ENCODE measurements at regions not wholly inside any gene's neighbourhood (a gene's known extent, or its start where the extent isn't known, plus 50 kb on each side); places are given as distances from the start of the nearest gene placed in this dataset.

- no peaks in the 10 kb centered on the region for H3K9me3 ChIP-seq (ENCODE audit: control insufficient read depth in 4 of 4, low read length in 3 of 4)
- no peak overlapping the region for H3K27ac ChIP-seq (ENCODE audit: low read depth in 1 of 2, low read length in 2 of 2)
- H3K27me3 ChIP-seq (ENCODE audit: control insufficient read depth in 4 of 4, insufficient read depth in 4 of 4, low read length in 3 of 4), result no peaks in the 10 kb centered on the region
- WGBS, result 91% methylated on average over 4 of the region's 4 CpGs
- TF ChIP-seq SP1 (IDR thresholded peaks at IDR 0.05) (no peak), ATF3 (IDR thresholded peaks at IDR 0.05) (no peak), RXRA (IDR thresholded peaks at IDR 0.05) (no peak), HNF4G (IDR thresholded peaks at IDR 0.05) (no peak), FOXA2 (IDR thresholded peaks at IDR 0.05) (no peak), YY1 (IDR thresholded peaks at IDR 0.05) (no peak)
- H3K4me1 ChIP-seq (ENCODE audit: control insufficient read depth in 4 of 4, insufficient read depth in 4 of 4, low read length in 3 of 4), result no peaks in the 10 kb centered on the region
- H3K4me3 ChIP-seq (ENCODE audit: low read depth in 1 of 3, low read length in 3 of 3), result no peak overlapping the region
- no peak overlapping the region for H3K9ac ChIP-seq (ENCODE audit: low read depth in 1 of 2, low read length in 2 of 2)
- H3K36me3 ChIP-seq (ENCODE audit: control insufficient read depth in 4 of 4, insufficient read depth in 3 of 4, low read depth in 1 of 4, low read length in 3 of 4), result no peaks in the 10 kb centered on the region
- DNase-seq (ENCODE audit: low spot score), result no peak
Observed at GRCh38 chr13:33976965-33977364, 159.0 kb downstream of the RFC3 start.

GRCh38 chr13:33978653-33979052 lies 160.7 kb downstream of the RFC3 start:
- H3K27ac ChIP-seq (ENCODE audit: low read depth in 1 of 2, low read length in 2 of 2), result no peak overlapping the region
- no peak overlapping the region for H3K9ac ChIP-seq (ENCODE audit: low read depth in 1 of 2, low read length in 2 of 2)
- 91% methylated on average over 3 of the region's 3 CpGs for WGBS
- H3K36me3 ChIP-seq (ENCODE audit: control insufficient read depth in 4 of 4, insufficient read depth in 3 of 4, low read depth in 1 of 4, low read length in 3 of 4), result no peaks in the 10 kb centered on the region
- H3K4me3 ChIP-seq (ENCODE audit: low read depth in 1 of 3, low read length in 3 of 3), result no peak overlapping the region
- H3K27me3 ChIP-seq (ENCODE audit: control insufficient read depth in 4 of 4, insufficient read depth in 4 of 4, low read length in 3 of 4), result no peaks in the 10 kb centered on the region
- no peaks in the 10 kb centered on the region for H3K9me3 ChIP-seq (ENCODE audit: control insufficient read depth in 4 of 4, low read length in 3 of 4)
- no peaks in the 10 kb centered on the region for H3K4me1 ChIP-seq (ENCODE audit: control insufficient read depth in 4 of 4, insufficient read depth in 4 of 4, low read length in 3 of 4)
- TF ChIP-seq FOXA1 (IDR thresholded peaks at IDR 0.05), result no peak
- no peak for TF ChIP-seq HNF4A (conservative IDR thresholded peaks at IDR 0.05)
- no peak for TF ChIP-seq YY1 (IDR thresholded peaks at IDR 0.05)
- DNase-seq (ENCODE audit: low spot score), result no peak

- WGBS, result 52% methylated on average over 2 of the region's 2 CpGs
- Histone ChIP-seq H3K9me3 (ENCODE audit: control insufficient read depth in 4 of 4, low read length in 3 of 4) (no peaks in the 10 kb centered on the region), H3K4me1 (ENCODE audit: control insufficient read depth in 4 of 4, insufficient read depth in 4 of 4, low read length in 3 of 4) (peaks cover 0 to 6% (median 0%) of the 10 kb centered on the region in 4 donors), H3K9ac (ENCODE audit: low read depth in 1 of 2, low read length in 2 of 2) (no peak overlapping the region), H3K27me3 (ENCODE audit: control insufficient read depth in 4 of 4, insufficient read depth in 4 of 4, low read length in 3 of 4) (no peaks in the 10 kb centered on the region), H3K36me3 (ENCODE audit: control insufficient read depth in 4 of 4, insufficient read depth in 3 of 4, low read depth in 1 of 4, low read length in 3 of 4) (no peaks in the 10 kb centered on the region), H3K4me3 (ENCODE audit: low read depth in 1 of 3, low read length in 3 of 3) (no peak overlapping the region), H3K27ac (ENCODE audit: low read depth in 1 of 2, low read length in 2 of 2) (no peak overlapping the region)
- TF ChIP-seq EGR1 (IDR thresholded peaks at IDR 0.05; ENCODE audit: low read depth in 2 of 2) (no peak), CTCF (IDR thresholded peaks at IDR 0.05; ENCODE audit: low read depth, low read length, missing input control) (no peak), FOXA2 (IDR thresholded peaks at IDR 0.05) (no peak)
- no peak for DNase-seq (ENCODE audit: low spot score)
Observed at GRCh38 chr13:33992881-33993336, 175.0 kb downstream of the RFC3 start.

GRCh38 chr13:33994198-33994597 lies 176.2 kb downstream of the RFC3 start:
- DNase-seq (ENCODE audit: low spot score), result no peak
- H3K36me3 ChIP-seq (ENCODE audit: control insufficient read depth in 4 of 4, insufficient read depth in 3 of 4, low read depth in 1 of 4, low read length in 3 of 4), result no peaks in the 10 kb centered on the region
- H3K4me1 ChIP-seq (ENCODE audit: control insufficient read depth in 4 of 4, insufficient read depth in 4 of 4, low read length in 3 of 4), result peaks cover 0 to 6% (median 0%) of the 10 kb centered on the region in 4 donors
- H3K27ac ChIP-seq (ENCODE audit: low read depth in 1 of 2, low read length in 2 of 2), result no peak overlapping the region
- 89% methylated on average over 3 of the region's 3 CpGs for WGBS
- no peak overlapping the region for H3K9ac ChIP-seq (ENCODE audit: low read depth in 1 of 2, low read length in 2 of 2)
- no peaks in the 10 kb centered on the region for H3K27me3 ChIP-seq (ENCODE audit: control insufficient read depth in 4 of 4, insufficient read depth in 4 of 4, low read length in 3 of 4)
- H3K4me3 ChIP-seq (ENCODE audit: low read depth in 1 of 3, low read length in 3 of 3), result no peak overlapping the region
- no peaks in the 10 kb centered on the region for H3K9me3 ChIP-seq (ENCODE audit: control insufficient read depth in 4 of 4, low read length in 3 of 4)
- TF ChIP-seq ZBTB33 (IDR thresholded peaks at IDR 0.05), result no peak
- TF ChIP-seq JUND (IDR thresholded peaks at IDR 0.05), result no peak
- TF ChIP-seq FOXA2 (IDR thresholded peaks at IDR 0.05), result no peak
- TF ChIP-seq MAX (IDR thresholded peaks at IDR 0.05), result no peak
- no peak for TF ChIP-seq CTCF (IDR thresholded peaks at IDR 0.05; ENCODE audit: low read depth, low read length, missing input control)
- TF ChIP-seq YY1 (IDR thresholded peaks at IDR 0.05), result no peak
- no peak for TF ChIP-seq NR2F2 (IDR thresholded peaks at IDR 0.05)

Measured in liver (tissue), 8 donors.